GM21786 (cell line): ENCODE measurements at regions not wholly inside any gene's neighbourhood (a gene's known extent, or its start where the extent isn't known, plus 50 kb on each side); places are given as distances from the start of the nearest gene placed in this dataset.
"Not testable (repeated sequence)": the region's sequence is repeated elsewhere in the genome, so short reads cannot be mapped to it uniquely, and the experiment has no call there.

ENCODE experiments used
- ATAC-seq: cut with Tn5 transposase; IDR thresholded peaks from one replicate; pipeline ENCODE4 v1.9.1; 2021; ENCODE audit not compliant: unreplicated experiment

DNA sequence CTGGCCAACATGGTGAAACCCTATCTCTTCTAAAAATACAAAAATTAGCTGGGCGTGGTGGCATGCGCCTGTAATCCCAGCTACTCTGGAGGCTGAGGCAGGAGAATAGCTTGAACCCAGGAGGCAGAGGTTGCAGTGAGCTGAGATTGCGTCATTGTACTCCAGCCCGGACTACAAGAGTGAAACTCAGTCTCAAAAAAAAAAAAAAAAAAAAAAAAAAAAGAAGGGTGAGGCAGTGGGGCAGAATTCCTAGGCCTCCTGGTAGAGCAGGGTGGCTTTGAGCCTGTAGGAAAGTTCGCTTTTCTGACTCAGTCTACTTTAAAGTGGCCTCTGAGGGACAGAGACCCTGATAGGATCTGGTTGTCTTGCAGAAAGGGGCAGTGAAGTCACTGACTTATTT is 60.8 kb upstream of the GTF3A start:
- ATAC-seq = not testable (repeated sequence)

DNA sequence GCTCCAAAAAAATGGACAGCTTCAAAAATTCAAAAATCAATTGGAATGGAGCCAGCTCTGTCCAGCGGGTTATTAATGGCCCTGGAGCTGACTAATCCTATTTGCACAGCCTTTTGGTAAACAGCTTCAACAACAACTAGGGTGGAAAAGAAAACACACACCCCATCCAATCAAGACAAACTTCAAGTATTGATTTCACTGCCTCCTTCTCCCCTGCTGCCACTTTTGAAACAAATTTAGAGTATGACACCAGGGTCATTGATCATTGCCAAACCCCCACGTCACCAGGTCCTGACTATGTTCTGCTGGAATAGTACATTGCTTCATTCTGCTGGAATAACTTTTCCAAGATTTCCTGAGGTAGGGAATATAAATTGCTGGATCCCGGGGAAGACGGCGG is 56.8 kb upstream of the GTF3A start:
- no peak for ATAC-seq

DNA sequence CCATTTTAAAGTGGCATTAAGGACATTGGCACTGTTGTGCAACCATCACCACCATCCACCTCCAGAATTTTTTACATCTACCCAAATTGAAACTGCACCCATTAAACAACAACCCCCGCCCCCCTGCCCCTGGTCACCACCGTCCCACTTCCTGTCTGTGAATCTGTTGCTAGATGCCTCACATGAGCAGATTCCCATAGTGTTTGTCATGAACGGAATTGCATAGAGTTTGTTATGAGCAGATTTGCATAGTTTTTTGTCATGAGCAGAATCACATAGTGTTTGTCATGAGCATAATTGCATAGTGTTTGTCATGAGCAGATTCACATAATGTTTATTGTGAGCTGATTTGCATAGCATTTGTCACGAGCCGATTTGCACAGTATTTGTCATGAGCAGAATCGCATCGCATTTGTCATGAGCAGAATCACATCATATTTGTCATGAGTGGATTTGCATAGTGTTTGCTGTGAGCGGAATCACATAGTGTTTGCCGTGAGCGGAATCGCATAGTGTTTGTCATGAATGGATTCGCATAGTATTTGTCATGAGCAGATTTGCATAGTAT is 54.0 kb upstream of the GTF3A start:
- no peak for ATAC-seq

DNA sequence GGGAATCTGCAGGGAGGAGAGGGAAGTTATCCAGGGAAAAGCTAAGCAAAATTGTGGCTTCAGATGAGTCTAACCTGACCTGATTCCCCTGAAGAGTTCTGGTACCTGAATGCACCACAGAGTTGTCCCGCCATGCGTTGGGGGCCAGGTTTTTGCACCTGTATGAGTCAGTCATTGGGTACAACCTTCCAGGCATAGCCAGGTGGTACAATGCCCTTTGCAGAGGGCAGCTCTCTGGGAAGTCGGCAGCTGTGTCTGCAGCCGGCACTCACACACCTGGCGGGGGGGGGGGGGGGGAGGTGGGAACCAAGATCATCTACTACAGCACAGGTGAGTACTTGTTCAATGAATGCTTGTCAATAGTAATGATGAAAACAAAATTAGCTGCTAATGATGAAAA is 52.5 kb upstream of the GTF3A start:
- ATAC-seq = no peak

DNA sequence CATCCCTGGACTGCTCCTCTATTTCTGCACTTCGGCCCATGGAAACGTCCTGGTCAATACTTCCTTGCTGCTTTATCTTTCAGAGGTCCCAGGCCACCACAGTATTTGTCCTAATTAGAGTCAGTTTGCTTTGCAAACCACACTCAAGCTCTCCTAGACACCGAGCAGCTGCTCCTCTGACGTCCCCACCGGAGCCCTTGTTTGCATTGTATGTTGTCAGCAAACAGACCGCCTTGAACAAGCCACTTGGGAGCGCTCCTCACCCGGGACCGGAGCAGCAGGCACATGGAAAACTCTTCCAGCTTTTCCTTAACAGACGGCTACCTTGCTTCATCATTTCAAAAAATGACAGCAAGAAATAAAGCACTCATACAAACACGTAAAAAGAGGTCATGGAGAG is 51.5 kb upstream of the GTF3A start:
- ATAC-seq = no peak

DNA sequence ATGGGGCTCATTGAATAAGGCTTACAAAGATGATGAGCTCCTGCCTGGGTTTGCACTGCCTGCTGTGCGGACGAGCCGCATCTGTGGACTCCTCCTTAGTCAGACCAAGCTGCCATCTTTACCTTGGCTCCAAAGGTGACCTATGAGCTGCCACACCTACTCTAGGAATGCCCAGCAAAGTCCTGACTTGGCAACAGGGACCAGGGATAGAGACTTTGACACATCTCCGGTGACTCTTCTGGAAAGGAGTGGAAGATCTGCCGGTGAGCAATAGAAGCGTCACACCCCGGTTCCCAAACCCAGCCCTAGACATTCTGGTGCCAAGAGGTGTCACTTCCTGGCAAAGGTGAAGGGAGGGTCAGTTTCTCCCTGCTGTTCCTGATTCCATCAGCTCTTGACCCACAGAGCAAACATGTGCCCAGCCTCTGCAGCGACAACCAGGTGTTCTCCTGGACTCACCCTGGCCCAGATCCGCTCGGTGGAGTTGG is 50.2 kb upstream of the GTF3A start:
- ATAC-seq = no peak
